ENCODE measurements at regions not wholly inside any gene's neighbourhood (a gene's known extent, or its start where the extent isn't known, plus 50 kb on each side); places are given as distances from the start of the nearest gene placed in this dataset.

DNA sequence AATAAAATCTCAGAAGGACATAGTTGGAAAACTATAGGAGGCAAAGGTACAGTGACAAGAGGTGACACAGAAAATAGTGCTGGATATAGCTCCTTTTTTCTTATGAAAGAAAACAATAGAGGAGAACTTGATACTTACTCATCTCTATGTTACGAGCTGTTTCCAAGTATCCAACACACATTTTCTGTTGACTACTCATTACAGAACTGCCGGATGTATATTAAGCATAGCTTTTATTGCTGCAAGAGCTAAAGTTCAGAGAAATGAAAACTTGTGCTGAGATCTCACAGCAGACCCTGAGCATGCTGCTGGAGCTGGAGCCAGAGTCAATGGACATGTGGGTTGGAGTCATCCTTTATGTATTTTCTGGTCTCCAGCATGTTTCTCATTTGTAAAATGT lies 210.0 kb upstream of the NT5C1B start:
- ATAC-seq (no peak), DNase-seq (no peak)
- Histone ChIP-seq H3K36me3 (no peaks in the 10 kb centered on the region), H3K4me3 (no peak overlapping the region), H3K9me3 (no peaks in the 10 kb centered on the region), H3K27ac (no peak overlapping the region), H3K27me3 (no peaks in the 10 kb centered on the region), H3K4me1 (no peaks in the 10 kb centered on the region)
- WGBS, 2 donors = 97 to 98% methylated on average over 2 of the region's 2 CpGs
- TF ChIP-seq CTCF (IDR thresholded peaks at IDR 0.05) = no peak
- intact Hi-C loops (cut with DNase I) = no loop called here

DNA sequence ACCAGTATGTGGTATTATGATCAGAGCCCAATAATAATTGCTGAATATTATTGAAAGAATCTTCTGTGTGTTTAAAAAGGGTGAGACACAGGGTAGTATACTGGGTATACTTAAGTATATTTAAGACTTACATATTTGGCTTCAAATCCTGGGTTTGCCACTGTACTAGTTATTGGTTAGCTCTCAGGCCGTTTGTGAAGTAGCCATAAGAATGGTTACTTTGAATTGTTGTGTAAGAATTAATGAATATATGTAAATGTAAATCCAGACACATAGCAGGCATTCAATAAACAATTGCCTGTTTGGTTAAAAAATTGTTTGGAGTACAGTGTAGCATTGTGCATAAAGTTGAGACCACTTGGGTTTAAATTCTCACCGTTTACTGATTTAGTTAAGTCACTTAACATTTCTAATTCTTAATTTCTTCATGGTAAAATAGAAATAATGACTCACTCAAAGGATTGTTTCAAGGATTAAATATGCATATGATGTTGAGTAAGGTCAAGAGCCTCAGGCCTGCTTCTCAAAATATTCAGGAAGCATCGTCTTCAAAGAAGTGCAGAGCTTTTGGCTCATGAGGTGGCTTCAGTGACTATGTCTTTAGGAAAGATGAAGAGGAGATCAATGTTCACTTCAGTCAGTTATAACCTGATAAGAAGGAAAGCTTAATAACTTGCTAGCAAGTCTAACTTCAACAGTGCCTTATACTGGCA lies 207.9 kb upstream of the NT5C1B start:
- 95 to 99% methylated on average over 3 of the region's 3 CpGs for WGBS, 2 donors
- Histone ChIP-seq H3K27me3 (no peaks in the 10 kb centered on the region), H3K4me1 (peaks cover 0 to 8% (median 0%) of the 10 kb centered on the region in 9 donors), H3K4me3 (no peak overlapping the region), H3K27ac (no peak overlapping the region), H3K36me3 (no peaks in the 10 kb centered on the region), H3K9me3 (no peaks in the 10 kb centered on the region)
- no peak for TF ChIP-seq CTCF (IDR thresholded peaks at IDR 0.05)
- intact Hi-C loops (cut with DNase I) = no loop called here
- DNase-seq (no peak), ATAC-seq (no peak)

DNA sequence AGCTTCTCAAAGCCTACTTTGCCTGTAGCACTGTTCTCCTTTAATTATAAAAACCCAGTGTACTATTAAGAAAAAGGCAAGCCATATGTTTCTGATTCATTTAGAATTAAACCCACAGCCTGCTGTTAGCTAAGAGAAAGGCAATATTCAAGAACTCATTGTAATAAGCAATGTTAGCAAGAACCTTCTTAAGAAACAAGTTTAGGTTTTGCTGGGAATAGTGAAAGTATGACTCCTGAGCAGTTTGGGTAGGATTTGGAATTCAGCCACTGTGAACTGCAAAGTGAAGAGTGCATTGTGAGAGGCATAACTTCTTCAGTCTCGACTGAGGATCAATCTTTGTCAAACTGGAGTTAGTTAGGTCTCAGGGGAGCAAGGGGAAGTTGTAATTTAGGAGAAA lies 206.5 kb upstream of the NT5C1B start:
- intact Hi-C loops (cut with DNase I) = no loop called here
- Histone ChIP-seq H3K4me3 (no peak overlapping the region), H3K27me3 (no peaks in the 10 kb centered on the region), H3K9me3 (no peaks in the 10 kb centered on the region), H3K36me3 (no peaks in the 10 kb centered on the region), H3K4me1 (peaks cover 0 to 13% (median 0%) of the 10 kb centered on the region in 9 donors), H3K27ac (no peak overlapping the region)
- no peak for DNase-seq
- ATAC-seq = no peak
- no peak for TF ChIP-seq CTCF (IDR thresholded peaks at IDR 0.05)
- WGBS, 2 donors = 43 to 60% methylated on average over 1 of the region's 1 CpG

- Histone ChIP-seq H3K27ac (no peak overlapping the region), H3K36me3 (no peaks in the 10 kb centered on the region), H3K4me1 (peaks cover 0 to 22% (median 8%) of the 10 kb centered on the region in 9 donors), H3K4me3 (no peak overlapping the region), H3K9me3 (no peaks in the 10 kb centered on the region), H3K27me3 (no peaks in the 10 kb centered on the region)
- no peak for TF ChIP-seq CTCF (IDR thresholded peaks at IDR 0.05)
- no peak for DNase-seq
- WGBS, 2 donors = 89 to 93% methylated on average over 6 of the region's 6 CpGs
- intact Hi-C loops (cut with DNase I) = no loop called here
- ATAC-seq = no peak
Observed at GRCh38 chr2:18792684-18793083, 203.3 kb upstream of the NT5C1B start.

Data from heart right ventricle (tissue), 16 donors.